ENCODE measurements at regions not wholly inside any gene's neighbourhood (a gene's known extent, or its start where the extent isn't known, plus 50 kb on each side); places are given as distances from the start of the nearest gene placed in this dataset.

- Histone ChIP-seq H3K4me1 (no peaks in the 10 kb centered on the region), H3K27ac (no peak overlapping the region), H3K9me3 (no peaks in the 10 kb centered on the region), H3K4me3 (no peak overlapping the region), H3K36me3 (no peaks in the 10 kb centered on the region), H3K27me3 (no peaks in the 10 kb centered on the region)
- intact Hi-C loops (cut with DNase I): no loop called here
- DNase-seq (ENCODE audit: low spot score in 2 of 2): no peak
- no peak for TF ChIP-seq CTCF (IDR thresholded peaks at IDR 0.05)
Observed at GRCh38 chr6:23688650-23689049, 437.4 kb upstream of the NRSN1 start.

DNA sequence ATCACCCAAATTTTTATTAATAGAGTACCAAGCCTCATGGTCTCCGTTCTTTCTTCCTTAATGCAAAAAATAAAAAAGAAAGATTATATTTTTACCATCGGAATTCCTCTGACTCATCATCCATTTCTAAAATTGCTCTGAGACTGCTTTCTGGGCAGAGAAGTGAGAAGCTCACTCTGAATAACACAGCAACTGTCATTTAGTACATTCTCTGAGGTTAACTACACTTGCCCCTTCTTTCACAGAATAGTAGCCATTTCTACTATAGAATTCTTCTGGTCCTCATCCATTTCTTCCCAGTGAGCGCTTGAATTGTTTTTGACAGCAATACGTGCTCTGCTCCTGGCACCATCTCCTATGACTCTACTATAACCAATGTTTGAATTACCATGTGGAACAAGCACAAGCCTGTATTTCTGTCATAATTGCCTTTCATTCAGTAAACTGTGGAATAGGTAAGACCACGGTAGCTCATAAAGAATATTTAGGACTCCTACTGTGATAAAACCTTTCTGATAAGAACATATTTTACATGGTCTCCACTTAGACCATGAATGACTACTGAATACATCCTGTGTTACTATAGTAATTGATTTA lies 435.5 kb upstream of the NRSN1 start:
- Histone ChIP-seq H3K36me3 (no peaks in the 10 kb centered on the region), H3K9me3 (no peaks in the 10 kb centered on the region), H3K27ac (no peak overlapping the region), H3K4me1 (no peaks in the 10 kb centered on the region), H3K27me3 (no peaks in the 10 kb centered on the region), H3K4me3 (no peak overlapping the region)
- no peak for DNase-seq (ENCODE audit: low spot score in 2 of 2)
- TF ChIP-seq CTCF (IDR thresholded peaks at IDR 0.05): no peak
- intact Hi-C loops (cut with DNase I): no loop called here

- no peak for DNase-seq (ENCODE audit: low spot score in 2 of 2)
- no peak for TF ChIP-seq CTCF (IDR thresholded peaks at IDR 0.05)
- H3K4me1 ChIP-seq: no peaks in the 10 kb centered on the region
- no peak overlapping the region for H3K4me3 ChIP-seq
- no peaks in the 10 kb centered on the region for H3K9me3 ChIP-seq
- H3K36me3 ChIP-seq: no peaks in the 10 kb centered on the region
- no peaks in the 10 kb centered on the region for H3K27me3 ChIP-seq
- H3K27ac ChIP-seq: no peak overlapping the region
- intact Hi-C loops (cut with DNase I): no loop called here
Observed at GRCh38 chr6:23692184-23692583, 433.8 kb upstream of the NRSN1 start.

- Histone ChIP-seq H3K4me1 (no peaks in the 10 kb centered on the region), H3K27me3 (no peaks in the 10 kb centered on the region), H3K36me3 (no peaks in the 10 kb centered on the region), H3K27ac (no peak overlapping the region), H3K4me3 (no peak overlapping the region), H3K9me3 (no peaks in the 10 kb centered on the region)
- intact Hi-C loops (cut with DNase I): no loop called here
- DNase-seq (ENCODE audit: low spot score in 2 of 2): no peak
- no peak for TF ChIP-seq CTCF (IDR thresholded peaks at IDR 0.05)
Observed at GRCh38 chr6:23696992-23697391, 429.0 kb upstream of the NRSN1 start.

DNA sequence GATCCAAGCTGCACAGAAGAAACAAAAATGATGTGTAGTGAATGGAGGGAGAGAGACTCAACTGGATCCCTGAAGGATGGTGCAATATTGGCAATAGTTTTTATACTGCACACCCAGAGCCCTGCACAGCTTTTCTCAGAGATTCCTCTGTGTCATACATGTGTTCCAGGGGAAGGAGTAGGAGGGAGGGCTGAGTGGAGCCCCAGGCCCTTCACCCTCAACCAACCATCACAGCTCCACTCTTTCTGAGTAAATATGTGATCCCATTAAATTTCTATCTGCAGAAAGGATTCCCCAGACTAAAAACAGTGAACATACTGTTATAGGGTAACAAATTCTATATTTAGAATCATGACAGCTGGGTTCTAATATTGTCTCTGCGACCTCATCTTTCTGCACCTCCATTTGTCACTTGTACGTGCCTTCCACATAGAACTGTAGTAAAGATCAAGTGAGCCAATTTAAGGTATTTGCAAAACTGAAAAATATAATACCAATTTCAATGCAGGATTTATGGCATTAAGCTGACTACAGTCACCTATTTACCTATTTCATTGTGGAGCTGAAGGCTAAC lies 421.4 kb upstream of the NRSN1 start:
- Histone ChIP-seq H3K27ac (no peak overlapping the region), H3K9me3 (no peaks in the 10 kb centered on the region), H3K27me3 (no peaks in the 10 kb centered on the region), H3K4me3 (no peak overlapping the region), H3K4me1 (no peaks in the 10 kb centered on the region), H3K36me3 (no peaks in the 10 kb centered on the region)
- no peak for TF ChIP-seq CTCF (IDR thresholded peaks at IDR 0.05)
- intact Hi-C loops (cut with DNase I): no loop called here
- no peak for DNase-seq (ENCODE audit: low spot score in 2 of 2)

DNA sequence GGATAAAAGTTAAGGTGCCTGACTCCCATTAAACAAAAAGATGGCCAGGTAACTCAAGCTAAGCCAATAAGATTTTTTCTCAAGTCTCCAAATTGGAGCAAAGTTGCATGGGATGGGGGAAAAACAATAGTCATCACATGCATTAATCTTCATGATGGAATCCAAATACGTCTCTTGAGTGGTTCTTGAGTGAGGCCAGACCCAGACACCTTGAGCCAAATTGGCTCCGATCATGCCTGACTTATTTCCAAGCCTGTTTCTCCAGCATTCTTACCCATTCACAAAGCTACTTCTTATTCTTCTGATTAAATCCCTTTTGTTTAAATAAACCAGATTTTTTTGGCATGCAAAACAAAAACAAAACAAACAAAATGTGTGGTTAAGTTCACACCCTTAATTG lies 420.3 kb upstream of the NRSN1 start:
- H3K27ac ChIP-seq: no peak overlapping the region
- no peaks in the 10 kb centered on the region for H3K9me3 ChIP-seq
- intact Hi-C loops (cut with DNase I): no loop called here
- H3K4me1 ChIP-seq: no peaks in the 10 kb centered on the region
- DNase-seq (ENCODE audit: low spot score in 2 of 2): no peak
- no peak for TF ChIP-seq CTCF (IDR thresholded peaks at IDR 0.05)
- H3K27me3 ChIP-seq: no peaks in the 10 kb centered on the region
- no peaks in the 10 kb centered on the region for H3K36me3 ChIP-seq
- no peak overlapping the region for H3K4me3 ChIP-seq
